GM19023 (cell line): ENCODE measurements at regions not wholly inside any gene's neighbourhood (a gene's known extent, or its start where the extent isn't known, plus 50 kb on each side); places are given as distances from the start of the nearest gene placed in this dataset.

Experiments
- ATAC-seq: cut with Tn5 transposase; IDR thresholded peaks from one replicate; pipeline ENCODE4 v1.9.1; 2021; ENCODE audit warnings: mild to moderate bottlenecking, moderate library complexity; ENCODE audit not compliant: unreplicated experiment

DNA sequence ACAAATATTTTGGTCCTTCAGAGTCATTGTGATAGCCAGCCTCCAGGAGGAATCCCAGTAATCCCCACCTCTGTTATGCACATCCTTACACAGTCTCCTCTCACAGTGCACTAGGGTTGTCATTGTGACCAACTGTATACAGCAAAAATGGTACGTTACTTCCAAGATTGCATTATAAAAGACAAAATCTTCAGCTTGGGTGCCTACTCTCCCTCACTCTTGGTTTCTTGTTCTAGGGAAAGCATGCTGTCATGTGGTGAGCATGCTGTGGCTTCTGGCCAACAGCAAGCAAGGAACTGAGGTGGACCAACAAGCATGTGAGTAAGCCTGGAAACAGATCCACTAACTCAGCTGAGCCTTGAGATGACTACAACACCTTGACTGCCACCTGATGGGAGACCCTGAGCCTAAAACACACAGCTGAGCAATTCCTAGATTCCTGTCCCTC, 130.1 kb upstream of the DST start:
- peak; percentile 55 for ATAC-seq

DNA sequence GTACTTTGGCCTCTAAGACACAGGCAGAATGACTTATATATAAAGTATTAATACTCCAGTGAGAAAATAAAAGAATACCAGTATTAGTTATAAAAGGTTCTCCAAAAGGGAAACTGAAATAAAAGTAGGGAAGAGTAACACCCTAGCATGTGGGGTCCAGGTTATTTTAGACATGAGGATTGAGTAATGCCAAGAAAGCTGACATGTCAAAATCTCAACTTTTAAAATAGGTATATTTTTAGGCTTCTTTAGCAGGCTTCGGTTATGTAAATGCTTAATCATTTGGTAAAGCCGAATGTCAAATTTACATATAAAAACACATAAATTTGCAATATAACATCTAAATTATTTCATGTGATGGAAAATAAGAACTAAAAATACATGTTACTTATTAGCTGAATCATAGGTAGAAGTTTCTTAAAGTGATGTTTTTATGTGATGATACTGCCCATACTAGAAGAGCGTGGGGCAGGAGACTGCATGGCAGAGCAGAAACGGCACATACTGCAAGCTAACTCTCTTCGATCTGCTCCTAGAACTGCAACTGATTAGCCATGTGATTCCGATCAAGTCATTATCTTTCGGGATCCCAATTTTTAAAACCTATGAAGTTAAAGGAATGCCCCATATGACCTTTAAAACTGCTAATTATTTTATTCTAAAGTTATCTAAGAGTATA, 129.4 kb upstream of the DST start:
- no peak for ATAC-seq

DNA sequence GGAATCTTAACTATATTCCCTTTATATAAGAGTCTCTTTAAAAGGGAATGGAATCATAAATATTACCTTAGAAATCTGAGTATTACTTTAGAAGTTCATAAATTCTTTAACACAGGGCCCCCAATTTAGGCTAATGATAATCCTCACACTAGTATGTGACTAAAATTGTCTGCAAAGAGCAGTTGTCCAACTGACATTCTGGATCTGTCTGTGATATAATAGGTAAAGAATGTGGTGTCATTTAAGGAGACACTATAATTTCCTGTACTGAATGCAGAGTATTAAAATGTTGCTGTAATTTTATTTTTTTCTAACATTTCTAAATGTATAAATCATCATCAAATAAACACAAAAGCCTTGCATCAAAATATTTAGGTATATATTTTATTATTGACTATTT, 128.5 kb upstream of the DST start:
- no peak for ATAC-seq

DNA sequence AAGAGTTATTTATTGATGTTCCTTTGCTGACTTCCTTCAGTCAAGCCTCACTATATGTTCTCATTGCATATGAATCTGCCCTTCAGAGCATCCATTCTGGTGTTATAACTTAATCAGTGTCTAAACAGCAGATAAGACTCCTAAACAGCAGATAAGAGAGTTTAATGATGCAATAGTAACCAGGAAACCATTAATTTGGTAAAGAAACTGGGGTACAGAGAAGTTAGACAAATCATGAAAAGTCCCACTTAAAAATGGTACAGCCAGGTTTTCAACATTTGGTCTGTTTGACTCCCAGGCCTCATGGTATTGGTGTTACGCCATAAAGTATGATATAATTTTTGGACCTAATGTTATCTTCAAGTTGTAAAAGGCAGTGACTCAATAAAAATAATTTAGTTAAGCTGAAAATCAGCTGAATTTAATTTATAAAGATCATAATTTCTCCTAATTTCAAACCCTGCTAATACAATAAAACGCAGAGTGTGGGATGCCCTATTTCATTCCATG, 127.4 kb upstream of the DST start:
- no peak for ATAC-seq

DNA sequence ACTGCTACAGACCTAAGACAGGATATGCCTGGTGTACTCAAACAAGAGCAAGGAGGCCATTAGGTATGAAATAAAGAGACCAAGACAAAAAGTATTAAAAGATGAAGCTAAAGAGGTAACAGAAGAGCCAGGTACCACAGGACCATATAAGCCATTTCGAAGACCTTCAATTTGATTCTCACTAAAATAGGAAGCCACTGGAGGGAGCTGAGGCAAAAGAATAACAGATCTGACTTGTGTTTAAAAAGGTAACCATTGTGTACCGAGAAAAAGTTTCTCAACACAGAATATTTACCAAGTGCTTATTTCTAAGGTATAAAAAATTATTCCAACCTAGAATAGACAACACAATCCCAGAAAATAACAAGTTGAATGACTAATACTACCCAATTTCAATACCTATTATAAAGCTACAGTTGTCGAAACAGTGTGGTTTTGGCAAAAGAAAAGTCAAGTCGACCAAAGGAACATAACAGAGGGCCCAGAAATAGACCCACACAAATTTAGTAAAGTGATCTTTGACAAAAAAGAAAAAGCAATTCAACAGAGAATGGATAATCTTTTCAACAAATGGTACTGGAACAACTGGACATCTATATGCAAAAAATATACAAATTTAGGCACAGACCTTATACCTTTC, 125.3 kb upstream of the DST start:
- ATAC-seq = no peak

DNA sequence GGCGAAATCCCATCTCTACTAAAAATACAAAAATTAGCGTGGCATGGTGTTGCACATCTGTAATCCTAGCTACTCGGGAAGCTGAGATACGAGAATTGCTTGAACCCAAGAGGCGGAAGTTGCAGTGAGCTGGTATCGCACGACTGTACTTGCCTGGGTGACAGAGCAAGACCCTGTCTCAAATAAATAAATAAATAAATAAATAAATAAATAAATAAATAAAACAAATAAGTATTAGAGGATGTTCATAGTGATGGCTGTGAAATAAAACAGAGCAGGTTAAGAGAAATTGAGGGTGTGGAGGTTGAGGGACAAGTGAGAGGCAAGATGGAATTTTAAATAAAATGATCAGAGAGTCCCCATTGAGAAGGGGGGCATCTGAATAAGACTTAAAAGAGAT, 124.7 kb upstream of the DST start:
- ATAC-seq = no peak

DNA sequence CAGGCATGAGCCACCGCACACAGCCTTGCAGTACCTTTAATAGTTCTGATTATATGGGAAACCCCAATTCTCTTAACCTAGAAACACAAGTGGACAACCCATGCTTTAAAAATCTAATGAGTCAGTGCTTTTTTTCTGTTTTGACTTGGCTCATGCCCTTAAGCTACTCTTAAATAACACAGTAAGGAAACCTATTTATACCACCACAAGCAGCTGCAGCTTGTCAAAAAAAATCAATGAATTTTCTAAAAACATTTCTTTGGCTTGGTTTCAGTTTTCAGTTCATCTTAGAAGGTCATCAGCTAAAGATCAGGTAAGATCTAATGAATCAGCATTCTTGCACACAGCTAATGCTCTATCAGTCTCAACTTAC, 124.1 kb upstream of the DST start:
- ATAC-seq = peak; percentile 82

DNA sequence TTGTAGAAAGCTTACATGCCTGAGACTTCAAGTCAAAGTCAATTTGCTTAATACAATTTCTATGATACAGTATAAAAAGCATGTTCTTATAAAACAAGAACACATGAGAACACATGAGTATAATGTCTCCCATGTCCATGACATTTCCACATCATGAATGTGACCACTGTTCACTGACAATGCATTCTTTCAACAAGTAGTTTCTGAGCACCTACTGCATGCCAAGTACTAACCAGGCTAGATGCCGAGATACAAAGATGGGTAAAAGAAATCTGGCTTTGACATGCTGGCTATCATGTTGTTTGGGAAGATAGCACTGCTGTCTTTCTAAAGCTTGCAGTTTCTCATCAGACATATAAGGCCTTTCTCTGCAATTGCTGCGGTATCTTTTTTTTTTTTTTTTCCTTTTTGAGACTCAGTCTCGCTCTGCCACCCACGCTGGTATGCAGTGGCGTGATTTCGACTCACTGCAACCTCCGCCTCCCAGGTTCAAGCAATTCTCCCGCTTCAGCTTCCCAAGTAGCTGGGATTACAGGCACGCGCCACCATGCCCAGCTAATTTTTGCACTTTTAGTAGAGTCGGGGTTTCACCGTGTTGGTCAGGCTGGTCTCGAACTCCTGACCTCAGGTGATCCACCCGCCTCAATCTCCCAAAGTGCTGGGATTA, 123.6 kb upstream of the DST start:
- ATAC-seq = no peak

DNA sequence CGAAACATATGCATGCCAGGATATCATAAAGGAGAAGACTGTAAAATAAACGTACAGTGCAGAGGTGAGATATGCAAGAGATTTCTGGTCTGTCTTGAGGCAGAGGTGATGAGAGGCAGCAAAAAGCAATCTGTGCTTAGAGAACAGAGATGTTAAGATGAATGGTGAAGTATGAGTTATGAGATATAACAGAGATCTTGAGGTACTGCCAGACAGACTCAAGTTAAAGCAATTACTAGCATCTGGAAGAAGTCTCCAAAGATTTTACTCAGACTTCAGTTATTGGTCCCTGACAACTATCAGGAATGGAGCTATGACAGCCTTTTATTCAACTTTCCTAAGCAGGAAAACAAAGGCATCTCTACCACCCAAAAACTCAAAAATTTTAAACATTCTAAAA, 122.8 kb upstream of the DST start:
- ATAC-seq = no peak

DNA sequence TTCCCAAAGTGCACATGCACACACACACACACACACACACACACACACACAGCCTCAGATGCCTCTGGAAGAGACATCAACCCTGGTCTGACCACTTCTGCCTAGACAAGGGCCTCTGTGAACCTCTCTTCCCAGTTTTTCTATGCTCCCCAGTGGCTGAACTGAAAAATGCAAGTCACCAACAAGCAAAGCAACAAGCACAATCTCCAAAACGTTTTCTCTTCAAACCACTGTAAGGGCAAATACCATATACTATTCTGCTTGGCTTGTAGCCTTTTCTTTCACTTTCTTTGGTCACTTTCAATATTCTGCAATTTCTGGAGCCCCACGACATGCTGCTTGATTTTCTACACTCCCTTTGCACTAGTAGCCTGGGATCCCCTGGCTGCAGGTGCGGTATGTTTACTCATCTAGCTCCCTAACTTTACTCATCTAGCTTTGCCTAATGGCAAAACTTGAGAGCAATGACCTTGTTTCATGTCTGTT, 121.4 kb upstream of the DST start:
- ATAC-seq = peak; percentile 57

DNA sequence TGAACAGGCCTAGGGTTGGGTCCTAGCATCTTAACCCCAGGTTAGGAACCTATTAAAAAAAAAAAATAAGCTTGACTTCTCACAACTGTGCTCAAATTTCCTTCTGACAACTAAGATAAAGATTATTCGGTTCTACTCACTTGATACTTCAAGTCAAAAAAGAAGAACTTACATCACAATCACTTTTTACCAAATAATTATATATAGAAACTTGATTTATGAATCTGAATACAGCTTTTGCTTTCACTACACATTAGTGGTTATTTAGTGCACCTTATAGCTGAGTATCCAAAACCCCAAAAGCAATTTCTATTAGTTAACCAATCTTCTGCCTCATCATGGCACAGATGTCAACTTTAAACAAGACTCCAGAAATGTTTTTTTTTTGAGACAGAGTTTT, 119.0 kb upstream of the DST start:
- ATAC-seq = no peak

DNA sequence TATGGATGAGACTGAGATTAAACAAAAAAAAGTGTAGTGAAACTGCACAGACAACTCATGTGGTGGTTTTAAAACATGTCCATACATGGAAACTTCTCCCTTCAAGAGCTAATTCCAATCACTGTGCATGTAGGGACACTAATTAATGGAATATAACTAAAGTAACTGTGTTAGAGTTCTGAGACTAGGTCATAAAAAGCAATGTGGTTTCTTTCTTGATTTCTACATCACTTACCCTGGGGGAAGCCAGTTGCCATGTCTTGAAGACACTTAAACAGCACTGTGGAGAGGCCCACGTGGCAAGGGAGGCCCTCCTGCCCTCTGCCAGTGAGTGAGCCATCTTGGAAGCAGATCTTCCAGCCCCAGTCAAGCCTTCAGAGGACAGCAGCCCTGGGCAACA, 118.2 kb upstream of the DST start:
- ATAC-seq = no peak

DNA sequence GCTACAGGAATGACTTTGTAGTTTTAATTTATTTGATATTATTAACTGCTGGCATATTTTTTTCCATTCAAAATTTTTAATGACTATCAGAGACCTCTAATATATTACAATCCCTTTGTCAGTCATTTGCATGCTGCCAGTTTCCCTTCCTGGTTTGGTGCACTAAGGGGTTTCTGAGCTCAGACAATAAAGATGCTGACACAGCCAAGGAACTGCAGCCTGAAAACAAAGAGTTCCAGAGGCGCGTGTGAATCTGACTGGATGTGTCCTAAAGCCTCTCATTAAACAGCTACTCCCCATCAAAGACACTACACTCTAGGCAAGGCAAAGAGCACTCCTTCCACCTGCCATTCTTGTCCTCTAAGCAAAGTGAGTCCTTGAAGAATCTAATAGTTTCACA, 116.8 kb upstream of the DST start:
- ATAC-seq = no peak

DNA sequence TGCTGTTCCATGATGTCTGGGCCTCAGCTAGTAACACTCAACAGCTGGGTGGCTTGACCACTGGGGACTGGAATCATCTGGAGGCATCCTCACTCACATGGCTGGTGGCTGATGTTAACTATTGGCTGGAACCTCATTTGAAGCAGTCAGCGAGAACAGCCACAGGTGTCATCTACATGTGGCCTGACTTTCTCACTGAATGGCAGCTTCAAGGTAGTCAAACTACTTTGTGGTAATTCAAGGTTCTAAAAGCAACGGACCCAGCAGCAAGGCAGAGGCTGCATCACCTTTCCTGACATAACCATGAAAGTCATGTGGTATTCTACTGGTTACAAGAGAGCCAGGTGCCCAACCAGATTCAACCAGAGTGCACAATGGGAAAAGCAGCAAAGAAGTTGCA, 115.9 kb upstream of the DST start:
- ATAC-seq = no peak

DNA sequence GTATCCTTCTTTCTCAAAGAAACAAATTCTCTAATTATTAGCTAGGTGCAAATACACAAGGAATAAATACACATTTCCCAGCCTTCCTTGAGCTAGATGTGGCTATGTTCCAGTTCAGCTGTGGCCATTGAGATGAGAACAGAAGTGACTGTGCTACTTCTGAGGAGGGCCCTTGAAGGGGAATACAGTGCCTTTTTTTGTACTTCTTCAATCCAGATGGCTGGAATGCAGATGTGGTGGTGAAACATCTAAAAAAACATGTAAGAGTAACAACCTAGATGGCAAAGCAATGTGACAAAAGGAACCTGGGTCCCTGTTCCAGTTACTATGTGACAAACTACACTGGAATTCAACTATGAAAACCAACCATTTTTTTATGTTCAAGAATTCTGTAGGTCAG, 115.4 kb upstream of the DST start:
- ATAC-seq = no peak

DNA sequence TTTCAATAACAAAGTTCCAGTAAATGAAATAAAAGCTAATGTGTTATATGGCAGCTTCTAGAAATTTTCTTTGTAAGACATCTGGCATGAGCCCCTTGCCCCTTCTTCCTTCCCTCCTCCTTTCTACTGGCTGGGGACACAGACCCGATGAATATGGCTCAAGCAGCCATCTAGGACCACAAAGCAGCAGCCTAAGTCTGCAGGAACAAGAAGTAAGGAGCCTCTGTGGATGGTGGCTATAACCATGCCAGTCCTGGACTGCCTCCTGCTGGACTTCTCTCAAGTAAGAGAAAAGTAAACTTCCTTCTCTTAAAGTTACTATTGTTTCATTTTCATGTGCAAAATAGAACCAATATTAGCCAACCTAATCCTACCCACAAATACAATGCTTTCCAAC, 114.9 kb upstream of the DST start:
- ATAC-seq = peak; percentile 40

DNA sequence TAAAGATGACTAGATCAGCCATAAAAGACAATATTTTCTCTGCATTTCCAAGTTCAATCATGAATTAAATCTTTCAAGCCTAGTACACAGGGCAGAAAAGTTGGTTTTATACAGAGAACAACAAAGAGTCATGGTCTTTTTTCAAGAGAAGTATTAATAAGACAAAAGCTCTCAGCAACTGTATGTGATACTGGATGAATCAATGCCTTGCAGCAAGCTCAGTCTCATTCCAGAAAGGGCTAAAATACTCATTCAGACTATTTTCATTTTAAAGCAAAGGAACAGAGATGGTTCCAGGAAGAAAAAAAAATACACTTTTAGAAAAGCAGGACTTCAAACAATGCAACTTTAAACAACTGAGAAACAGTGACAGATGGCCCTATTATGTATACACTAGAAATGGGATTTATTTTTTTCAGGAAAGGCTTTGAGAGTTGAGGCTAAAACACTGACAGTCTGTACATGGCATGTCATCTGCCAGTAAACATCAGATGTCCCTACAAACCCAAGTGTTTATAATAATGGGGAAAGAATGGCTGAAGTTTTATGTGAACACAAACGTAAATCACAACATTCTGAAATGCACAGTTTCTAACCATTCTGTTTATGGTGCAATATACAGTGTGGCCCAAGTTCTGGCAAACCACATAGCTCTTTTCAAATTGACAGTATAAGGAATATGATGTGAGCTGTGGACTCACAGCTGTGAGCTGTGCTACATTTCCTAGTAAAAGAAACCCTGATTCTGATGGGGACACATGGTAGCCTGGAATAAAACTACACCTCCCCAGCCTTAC, 114.3 kb upstream of the DST start:
- no peak for ATAC-seq

DNA sequence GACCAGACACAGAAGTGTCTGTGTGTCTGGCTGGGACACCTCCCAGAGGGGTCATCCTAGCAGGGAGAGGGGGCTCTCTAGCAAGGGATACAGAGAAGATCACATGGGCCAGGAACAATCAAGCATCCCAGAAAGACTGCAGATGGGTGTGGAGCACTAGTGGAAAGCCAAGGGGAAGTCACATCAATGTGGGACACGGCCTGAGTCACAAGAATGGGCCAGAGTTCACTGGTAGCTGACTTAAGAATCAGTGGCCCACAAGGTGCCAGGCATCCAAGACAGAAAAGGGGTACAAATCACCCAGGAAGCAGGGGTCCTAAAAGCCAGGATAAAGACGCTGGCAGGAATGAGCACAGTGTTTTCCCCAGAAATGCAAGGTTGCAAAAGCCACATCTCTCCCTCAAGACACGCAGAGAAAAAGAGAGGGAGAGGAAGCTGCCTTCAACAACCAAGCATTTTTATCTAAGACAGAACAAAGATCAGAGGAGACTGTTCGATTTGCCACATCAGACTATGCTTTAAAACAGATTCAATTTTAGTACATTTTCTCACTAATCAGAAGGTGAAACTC, 113.6 kb upstream of the DST start:
- ATAC-seq = no peak

DNA sequence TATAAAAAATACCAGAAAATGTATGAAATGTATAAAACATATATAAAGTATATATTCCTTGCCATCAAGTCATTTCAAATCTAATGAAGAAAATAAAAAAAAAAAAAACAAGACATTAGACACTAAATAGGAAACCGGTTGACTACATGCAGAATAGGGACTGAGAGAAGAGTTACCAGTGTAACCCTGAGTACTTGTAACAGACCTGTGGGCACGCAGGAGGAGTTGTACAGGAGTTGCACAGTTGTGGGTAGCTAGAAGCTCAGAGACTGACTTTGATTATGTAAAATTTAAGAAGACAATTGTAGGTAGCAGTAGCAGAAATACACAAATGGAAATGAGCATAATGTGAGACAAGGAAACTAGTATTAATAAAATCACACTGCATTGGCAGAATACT, 112.4 kb upstream of the DST start:
- no peak for ATAC-seq

DNA sequence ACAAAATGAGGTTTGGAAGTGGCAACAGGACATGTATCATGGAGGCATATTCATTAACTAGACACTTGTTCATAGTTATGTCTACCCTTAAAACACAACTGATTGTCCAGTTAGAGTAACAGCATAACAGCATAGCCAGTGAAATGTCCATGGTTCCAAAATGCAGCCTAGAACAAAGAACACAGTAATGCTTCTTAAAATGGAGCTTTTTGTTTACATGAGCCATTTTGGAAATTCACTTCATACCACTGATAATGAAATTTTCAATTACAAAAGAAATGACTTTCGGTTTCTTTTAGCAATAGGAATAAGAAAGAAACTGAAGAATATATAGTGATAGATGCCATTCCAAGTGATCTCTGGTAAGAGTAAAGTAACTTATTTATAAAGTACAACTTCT, 111.1 kb upstream of the DST start:
- no peak for ATAC-seq

DNA sequence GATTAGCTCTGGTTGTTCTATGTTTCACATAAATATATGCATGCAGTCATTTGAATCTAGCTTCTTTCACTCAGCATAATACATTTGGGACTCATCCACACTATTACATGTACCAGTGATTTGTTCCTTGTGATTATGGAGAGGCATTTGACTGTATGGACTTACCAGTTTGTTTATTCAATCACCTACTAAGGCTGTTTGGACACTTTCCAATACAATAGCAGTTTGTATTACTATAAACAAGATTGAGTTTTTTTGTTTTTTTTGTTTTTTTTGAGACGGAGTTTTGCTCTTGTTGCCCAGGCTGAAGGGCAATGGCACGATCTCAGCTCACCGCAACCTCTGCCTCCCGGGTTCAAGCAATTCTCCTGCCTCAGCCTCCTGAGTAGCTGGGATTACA, 109.8 kb upstream of the DST start:
- ATAC-seq = no peak
